ENCODE measurements at regions not wholly inside any gene's neighbourhood (a gene's known extent, or its start where the extent isn't known, plus 50 kb on each side); places are given as distances from the start of the nearest gene placed in this dataset.

DNA sequence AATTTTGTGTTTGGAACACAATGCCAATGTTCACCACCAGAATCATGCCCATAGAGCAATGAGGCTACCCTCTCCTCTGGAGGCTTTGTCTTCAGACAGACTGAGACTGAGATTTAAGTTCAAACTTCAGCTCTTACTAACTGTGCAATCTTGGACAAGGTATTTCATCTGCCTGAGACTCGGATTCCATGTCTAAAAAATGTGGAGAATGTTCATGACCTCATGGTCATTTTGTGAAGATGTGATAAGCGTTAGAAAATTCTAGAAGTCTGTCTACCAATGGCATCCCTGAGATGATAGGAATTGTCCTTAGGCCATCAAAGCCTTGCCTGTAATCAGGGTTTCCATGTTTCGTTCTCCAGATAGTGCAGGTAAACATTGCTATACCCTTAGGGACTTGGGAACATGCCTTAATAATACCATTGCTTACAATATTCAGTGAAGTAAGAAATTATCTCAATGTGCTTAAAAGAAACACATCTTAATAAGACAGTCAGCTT is 388.2 kb upstream of the MAF start:
- Mint-ChIP-seq H3K27ac (no peak overlapping the region), H3K4me3 (no peak overlapping the region), H3K9me3 (peaks cover 0 to 2% of the 10 kb centered on the region in 2 experiments; a peak in 2 of 5 replicates), H3K4me1 (peaks cover 8 to 25% of the 10 kb centered on the region in 2 experiments), H3K27me3 (ENCODE audit: low read depth) (no peaks in the 10 kb centered on the region), H3K36me3 (ENCODE audit: insufficient read depth in 1 of 3, low read depth in 3 of 3) (no peaks in the 10 kb centered on the region; a peak in 1 of 7 replicates)
- DNase-seq, result no peak
- Histone ChIP-seq H3K23ac (ENCODE audit: insufficient read length, low read depth, low read length) (no peak overlapping the region), H4K20me1 (ENCODE audit: control insufficient read depth, insufficient read depth, insufficient read length) (no peaks in the 10 kb centered on the region), H2BK12ac (ENCODE audit: insufficient read length, low read depth, low read length) (no peak overlapping the region), H3K4ac (ENCODE audit: low read depth, low read length) (no peak overlapping the region), H3K79me1 (ENCODE audit: insufficient read depth, low read depth, low read length, poor library complexity, severe bottlenecking) (no peaks in the 10 kb centered on the region), H3K23me2 (ENCODE audit: insufficient read length, low read depth, low read length, poor library complexity, severe bottlenecking) (no peaks in the 10 kb centered on the region), H3K4me2 (ENCODE audit: insufficient read depth, insufficient read length, low read length) (no peak overlapping the region), H2AK5ac (ENCODE audit: insufficient read length, low read length) (no peak overlapping the region), H4K5ac (ENCODE audit: insufficient read length, low read depth, low read length) (no peak overlapping the region), H3K79me2 (ENCODE audit: insufficient read depth, low read length) (no peaks in the 10 kb centered on the region), H2BK5ac (ENCODE audit: insufficient read length, low read length) (no peak overlapping the region), H3K4me1 (ENCODE audit: insufficient read depth, low read length) (peaks cover 7% of the 10 kb centered on the region), H2BK20ac (ENCODE audit: low read depth, low read length, poor library complexity, severe bottlenecking) (no peak overlapping the region), H3K56ac (ENCODE audit: insufficient read length, low read depth, low read length) (no peak overlapping the region), H2BK15ac (ENCODE audit: low read depth, low read length) (no peak overlapping the region), H4K91ac (ENCODE audit: insufficient read length, low read depth, low read length) (no peak overlapping the region), H4K8ac (replicated peaks; ENCODE audit: insufficient read length, low read depth, low read length) (no peak overlapping the region), H3K27ac (ENCODE audit: insufficient read length, low read depth, low read length) (no peak overlapping the region), H3K9me3 (ENCODE audit: control insufficient read depth, low read depth, low read length) (no peaks in the 10 kb centered on the region), H3T11ph (ENCODE audit: low read length) (no peak overlapping the region), H2AFZ (ENCODE audit: low read length) (no peak overlapping the region), H3K27me3 (ENCODE audit: insufficient read depth, low read length) (peaks cover 2% of the 10 kb centered on the region; the same call in 1 of the 2 replicates), H3K18ac (ENCODE audit: insufficient read length, low read depth, low read length) (no peak overlapping the region), H3K9ac (ENCODE audit: extremely low read depth, insufficient read length, low read length) (no peak overlapping the region), H3K14ac (ENCODE audit: insufficient read depth, low read length) (no peak overlapping the region), H2BK120ac (ENCODE audit: low read depth, low read length, poor library complexity, severe bottlenecking) (no peak overlapping the region)
- TF ChIP-seq, protein P1, sequence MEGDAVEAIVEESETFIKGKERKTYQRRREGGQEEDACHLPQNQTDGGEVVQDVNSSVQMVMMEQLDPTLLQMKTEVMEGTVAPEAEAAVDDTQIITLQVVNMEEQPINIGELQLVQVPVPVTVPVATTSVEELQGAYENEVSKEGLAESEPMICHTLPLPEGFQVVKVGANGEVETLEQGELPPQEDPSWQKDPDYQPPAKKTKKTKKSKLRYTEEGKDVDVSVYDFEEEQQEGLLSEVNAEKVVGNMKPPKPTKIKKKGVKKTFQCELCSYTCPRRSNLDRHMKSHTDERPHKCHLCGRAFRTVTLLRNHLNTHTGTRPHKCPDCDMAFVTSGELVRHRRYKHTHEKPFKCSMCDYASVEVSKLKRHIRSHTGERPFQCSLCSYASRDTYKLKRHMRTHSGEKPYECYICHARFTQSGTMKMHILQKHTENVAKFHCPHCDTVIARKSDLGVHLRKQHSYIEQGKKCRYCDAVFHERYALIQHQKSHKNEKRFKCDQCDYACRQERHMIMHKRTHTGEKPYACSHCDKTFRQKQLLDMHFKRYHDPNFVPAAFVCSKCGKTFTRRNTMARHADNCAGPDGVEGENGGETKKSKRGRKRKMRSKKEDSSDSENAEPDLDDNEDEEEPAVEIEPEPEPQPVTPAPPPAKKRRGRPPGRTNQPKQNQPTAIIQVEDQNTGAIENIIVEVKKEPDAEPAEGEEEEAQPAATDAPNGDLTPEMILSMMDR (conservative IDR thresholded peaks at IDR 0.05), result no peak
- no CpG with 5 or more reads among the region's 3 CpGs for WGBS (ENCODE audit: extremely low coverage, insufficient read length, low lambda C conversion rate)

Data from H9 (cell line).